GDM1 (cell line): ENCODE measurements at regions not wholly inside any gene's neighbourhood (a gene's known extent, or its start where the extent isn't known, plus 50 kb on each side); places are given as distances from the start of the nearest gene placed in this dataset.
"Not testable (repeated sequence)": the region's sequence is repeated elsewhere in the genome, so short reads cannot be mapped to it uniquely, and the experiment has no call there.

ENCODE experiments used
- DNase-seq: peaks from one replicate; lab custom pipeline; 2025; lab: John Stamatoyannopoulos, UW

DNA sequence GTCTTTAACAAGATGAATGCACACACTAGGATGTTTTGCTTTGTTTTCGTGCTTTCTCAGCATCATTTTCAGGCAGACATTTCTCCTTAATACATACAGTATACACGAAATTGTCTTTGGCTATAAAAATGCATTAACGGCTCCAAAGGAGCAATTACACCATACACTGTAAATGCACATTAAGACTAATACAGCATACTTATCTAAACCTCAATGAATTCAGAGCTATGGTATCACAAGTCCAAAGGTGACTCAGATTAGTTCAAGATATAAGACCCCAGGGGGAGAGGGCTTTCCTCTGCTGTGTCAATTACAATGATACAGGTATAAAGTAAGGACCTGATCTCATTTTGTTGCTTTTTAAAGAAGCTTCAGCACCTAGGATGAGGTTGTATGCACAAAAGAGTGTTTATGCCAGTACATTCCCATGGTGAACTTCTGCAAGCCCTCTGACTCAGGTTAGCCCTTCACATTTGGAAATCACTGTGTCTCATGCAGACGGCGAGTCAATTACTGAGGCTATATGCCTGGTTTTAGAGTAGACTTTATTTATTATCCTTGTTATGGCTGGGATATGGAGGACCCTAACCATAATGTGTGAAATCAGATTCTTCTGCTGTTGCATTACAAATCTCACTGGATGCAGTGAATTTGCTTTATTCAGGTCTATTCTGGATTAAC, 233.3 kb downstream of the ZNF608 start:
- DNase-seq = no peak

DNA sequence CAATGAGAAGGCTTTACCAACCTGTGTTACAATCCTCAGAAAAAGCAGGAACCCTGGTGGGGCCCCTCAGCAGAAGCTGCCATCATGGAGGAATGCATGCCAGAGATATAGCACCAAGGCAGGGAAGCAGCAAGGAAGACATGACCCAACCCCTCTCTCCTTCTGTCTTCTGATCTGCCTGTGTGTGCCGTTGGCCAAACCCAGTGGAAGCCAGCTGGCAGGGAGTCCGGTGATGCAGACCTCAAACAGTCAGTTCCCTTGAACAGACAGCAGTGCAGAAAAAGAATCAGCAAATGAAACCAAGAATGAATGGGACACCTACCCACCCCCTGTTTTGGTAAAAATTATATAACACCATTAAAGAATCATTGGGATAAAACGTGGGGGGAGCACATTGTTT, 234.2 kb downstream of the ZNF608 start:
- DNase-seq = no peak

DNA sequence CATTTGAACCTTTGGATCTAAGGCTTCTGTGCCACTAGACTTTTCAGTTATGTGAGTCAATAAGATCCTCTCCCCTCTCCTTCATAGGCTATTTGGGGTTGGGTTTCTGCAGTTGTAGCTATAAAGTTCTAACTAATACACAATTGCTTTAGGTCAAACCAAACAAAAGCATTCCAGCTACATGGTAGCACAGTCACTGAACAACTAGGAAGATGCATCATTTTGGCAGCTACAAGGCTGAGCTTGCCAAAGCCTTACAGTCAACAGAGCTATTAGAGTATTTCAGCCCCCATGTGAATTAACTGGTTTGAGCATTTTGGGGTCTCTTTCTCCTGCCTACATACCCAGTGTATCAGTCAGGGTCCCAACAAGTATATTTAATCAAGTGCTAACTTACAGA, 234.6 kb downstream of the ZNF608 start:
- no peak for DNase-seq

DNA sequence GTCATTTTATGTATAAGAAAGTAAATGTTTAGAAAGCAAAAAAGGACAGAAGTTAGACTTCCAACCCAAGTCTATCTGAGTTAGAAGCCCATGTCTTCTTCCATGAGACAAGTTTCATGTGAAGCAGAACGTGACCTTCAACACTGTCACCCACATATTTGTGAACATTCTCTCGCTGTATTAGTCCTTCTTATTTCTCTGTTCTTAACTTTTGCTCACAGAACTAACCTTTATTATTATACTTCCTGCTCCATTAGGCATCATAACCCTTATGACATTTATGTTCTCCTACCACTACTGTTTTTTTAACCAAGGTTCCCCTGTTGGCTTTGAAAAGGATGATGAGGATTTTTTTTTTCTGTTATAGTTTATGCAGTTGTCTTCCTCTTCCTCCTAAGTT, 238.8 kb downstream of the ZNF608 start:
- DNase-seq = no peak

DNA sequence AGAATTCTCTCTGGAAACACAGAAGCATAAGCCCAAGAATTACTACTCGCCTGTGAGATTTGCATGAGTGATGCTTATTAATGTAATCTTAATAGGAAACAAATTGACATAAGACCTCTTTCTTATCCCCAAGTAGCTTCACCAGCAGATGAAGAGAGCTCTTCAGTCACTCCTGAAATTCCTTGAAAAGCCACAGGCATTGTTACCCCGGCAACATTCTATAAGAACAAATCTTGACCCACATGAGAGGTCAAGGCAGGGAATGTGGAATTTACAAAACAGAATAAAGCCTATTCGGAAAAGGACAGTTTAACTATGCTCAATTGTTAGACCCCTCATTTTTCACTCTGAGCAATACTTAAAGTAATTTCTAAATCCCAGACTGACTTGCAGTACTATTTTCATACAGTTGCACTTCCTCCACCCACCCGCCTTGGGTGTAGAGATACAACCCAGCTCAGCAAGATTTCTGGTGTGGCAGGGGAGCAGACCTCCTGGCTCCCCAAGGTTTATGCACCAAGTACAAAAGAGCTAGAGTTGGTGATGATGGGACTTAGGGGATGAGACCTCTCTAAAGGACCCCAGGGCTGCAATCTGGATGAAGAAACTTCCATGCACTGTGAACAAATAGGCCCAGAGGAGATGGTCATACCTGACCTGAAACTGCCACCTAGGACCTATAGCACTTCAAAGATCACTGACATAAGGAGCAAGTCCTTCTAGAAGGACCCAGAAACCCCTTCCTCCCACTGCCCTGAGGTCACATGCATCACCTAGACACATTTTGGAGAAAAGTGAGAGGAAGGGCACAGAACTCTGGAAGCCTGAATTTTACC, 242.1 kb downstream of the ZNF608 start:
- DNase-seq = no peak

DNA sequence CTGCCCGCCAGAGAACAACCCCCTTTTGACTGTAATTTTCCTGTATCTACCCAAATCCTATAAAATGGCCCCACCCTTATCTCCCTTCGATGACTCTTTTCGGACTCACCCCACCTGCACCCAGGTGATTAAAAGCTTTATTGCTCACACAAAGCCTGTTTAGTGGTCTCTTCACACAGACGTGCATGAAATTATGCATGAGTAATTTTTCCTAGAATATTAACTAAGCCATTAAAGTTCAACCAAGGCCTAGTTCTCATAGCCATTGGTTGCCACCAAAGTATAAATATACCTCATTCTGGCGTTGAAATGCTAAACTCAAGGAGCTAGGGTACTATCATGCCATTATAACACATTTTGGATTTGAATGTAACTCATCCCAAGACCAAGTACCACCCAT, 243.9 kb downstream of the ZNF608 start:
- DNase-seq = no peak

DNA sequence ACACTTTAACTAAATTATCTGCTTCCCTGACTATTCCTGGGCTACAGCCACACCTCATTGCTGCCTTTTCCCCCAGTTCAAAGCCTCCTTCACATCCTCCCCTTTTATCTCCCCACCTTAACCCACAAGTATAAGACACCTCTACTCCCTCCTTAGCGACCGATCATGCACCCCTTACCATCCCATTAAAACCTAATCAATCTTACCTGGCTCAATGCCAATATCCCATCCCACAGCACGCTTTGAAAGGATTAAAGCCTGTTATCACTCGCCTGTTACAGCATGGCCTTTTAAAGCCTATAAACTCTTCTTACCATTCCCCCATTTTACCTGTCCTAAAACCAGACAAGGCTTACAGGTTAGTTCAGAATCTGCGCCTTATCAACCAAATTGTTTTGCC, 246.6 kb downstream of the ZNF608 start:
- DNase-seq = not testable (repeated sequence)

DNA sequence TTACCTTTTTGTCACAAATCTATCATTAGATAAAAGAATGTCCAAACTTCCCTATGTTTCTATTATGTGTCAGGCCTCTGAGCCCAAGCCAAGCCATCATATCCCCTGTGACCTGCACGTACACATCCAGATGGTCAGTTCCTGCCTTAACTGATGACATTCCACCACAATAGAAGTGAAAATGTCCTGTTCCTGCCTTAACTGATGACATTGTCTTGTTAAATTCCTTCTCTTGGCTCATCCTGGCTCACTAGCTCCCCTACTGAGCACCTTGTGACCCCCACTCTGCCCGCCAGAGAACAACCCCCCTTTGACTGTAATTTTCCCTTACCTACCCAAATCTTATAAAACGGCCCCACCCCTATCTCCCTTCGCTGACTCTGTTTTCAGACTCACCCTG, 249.5 kb downstream of the ZNF608 start:
- not testable (repeated sequence) for DNase-seq

DNA sequence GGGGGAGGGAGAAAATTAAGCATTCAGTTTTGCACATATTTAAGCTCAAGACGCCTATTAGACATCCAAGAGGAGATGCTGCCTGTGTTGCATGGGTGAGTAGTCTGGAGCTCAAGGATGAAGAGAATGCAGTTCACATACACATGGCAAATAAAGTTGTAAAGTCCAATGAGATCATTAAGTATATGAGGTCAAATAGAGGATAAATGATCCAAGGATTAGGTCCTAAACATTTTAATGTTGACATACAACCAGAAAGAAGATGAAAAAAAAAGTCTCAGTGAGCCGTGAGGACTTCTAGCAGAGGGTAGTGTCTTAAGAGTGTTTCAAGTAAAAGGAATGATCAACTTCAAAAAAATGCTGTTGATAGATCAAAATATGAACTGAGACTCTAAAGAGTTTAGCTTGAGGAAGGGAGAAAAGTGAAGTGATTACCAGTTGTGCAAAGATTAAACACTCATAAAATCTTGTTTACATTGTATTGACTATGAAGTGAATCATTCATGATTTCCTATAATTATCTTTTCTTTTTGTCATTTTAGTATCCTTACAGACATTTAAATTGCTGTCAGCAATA, 251.8 kb downstream of the ZNF608 start:
- DNase-seq = no peak

DNA sequence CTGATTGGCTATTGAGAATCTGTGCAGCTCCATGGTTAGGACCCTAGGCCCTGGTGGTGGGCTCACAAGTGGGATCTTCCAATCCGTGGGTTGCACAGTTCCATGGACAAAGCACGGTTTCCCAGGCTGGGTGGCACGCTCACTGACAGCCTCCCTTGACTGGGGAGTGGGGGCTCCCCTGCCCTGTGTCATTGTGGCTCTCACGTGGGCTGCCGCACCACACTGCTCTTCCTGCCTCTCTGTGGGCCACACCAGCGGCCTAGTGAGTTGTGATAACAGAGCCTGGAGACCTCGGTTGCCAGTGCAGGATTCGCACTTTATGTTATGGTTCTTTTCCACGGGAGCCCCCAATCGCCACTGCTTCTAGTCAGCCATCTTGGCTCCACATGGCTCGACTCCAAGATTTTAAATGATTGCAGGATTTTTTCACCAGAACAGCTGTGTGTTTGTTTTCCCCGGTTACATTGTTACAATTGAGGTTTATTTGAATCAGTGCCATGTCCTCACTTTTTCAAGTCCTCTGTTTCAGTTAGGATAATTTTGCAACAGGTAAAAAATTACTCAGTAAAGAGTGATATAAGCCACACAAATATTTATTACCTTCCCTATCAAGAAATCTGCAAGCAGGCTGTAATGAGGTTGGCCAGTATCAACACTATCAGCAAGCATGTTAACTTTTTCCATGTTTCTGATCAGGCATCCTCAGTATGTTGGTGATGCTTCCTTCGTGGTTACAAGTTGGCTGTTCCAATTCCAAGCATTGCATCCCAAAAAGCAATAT, 253.8 kb downstream of the ZNF608 start:
- no peak for DNase-seq

DNA sequence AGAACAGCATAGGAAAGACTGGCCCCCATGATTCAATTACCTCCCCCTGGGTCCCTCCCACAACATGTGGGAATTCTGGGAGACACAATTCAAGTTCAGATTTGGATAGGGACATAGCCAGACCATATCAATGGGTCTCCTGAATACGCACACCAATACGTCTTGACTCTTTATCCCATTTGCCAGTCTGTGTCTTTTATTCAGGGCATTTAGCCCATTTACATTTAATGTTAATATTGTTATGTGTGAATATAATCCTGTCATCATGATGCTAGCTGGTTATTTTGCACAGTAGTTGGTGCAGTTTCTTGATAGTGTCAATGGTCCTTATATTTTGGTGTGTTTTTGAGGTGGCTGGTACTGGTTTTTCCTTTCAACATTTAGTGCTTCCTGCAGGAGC, 256.1 kb downstream of the ZNF608 start:
- not testable (repeated sequence) for DNase-seq

DNA sequence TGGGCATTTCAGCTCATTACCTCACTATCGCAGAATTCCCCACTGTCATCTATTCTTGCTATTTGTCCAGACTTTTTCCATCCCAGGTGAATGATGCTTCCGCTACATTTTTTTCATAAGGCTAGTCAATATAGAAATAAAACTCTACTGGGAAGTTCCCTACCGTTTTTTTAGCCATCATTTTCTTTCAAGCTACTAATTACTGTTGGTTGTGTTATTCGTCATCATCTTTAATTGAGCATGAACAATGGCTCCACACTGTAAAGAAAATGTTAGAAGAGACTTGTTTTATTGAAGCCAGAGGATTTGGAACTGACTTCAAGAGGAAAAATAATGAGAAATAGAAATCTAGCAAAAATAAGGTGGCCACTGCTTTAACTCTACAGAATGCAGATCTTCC, 265.0 kb downstream of the ZNF608 start:
- no peak for DNase-seq

DNA sequence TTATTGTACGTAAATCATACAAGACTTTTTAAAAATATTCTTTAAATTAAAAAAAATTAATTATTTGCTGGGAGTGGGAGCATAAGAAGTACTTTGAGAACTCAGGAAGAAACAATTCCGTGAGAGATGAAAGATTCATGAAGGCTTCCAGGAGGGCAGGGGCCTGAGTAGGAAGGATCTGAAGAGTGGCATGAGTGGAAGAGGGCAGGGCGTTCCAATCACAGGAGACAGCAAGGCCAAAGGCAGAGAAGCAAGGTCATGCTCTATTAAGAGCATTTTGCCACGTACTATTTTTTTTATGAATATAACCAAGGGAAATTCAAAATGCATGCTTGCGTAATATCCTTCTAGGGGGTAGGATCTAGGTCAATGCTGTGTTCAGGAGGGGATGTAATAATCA, 265.5 kb downstream of the ZNF608 start:
- DNase-seq = no peak

DNA sequence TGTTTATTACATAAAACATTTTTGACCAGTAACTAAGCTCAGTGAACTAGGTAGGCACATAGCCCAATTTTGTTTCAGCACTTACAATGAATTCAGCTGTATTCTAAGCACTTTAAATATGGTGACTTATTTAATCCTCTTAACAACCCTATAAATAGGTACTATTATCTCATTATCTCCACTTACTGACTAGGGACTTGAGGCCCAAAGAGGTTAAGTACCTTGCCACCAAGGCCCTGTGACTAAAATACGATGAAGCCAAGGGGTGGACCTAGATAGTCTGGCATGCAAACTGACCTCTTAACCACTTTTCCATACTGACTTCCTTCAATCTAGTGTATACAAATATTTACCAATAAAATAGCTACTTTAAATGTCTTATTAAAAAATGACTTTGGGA, 266.4 kb downstream of the ZNF608 start:
- DNase-seq = no peak

DNA sequence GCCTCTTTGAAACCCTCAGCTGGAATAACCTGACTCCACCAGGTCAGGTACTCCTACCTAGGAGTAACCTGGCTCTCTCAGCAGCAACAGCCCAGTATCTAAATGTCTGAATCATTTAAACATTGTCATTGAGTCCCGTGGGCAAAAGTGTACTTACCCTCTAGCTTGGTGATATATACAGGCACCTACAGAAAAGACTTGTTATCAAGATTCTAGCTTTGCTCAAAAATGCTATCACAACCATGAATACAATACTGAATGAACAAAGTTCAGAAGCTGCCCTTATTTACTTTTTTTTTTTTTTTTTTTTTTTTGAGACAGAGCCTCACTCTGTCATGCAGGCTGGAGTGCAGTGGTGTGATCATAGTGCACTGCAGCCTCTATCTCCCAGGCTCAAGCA, 268.2 kb downstream of the ZNF608 start:
- no peak for DNase-seq

DNA sequence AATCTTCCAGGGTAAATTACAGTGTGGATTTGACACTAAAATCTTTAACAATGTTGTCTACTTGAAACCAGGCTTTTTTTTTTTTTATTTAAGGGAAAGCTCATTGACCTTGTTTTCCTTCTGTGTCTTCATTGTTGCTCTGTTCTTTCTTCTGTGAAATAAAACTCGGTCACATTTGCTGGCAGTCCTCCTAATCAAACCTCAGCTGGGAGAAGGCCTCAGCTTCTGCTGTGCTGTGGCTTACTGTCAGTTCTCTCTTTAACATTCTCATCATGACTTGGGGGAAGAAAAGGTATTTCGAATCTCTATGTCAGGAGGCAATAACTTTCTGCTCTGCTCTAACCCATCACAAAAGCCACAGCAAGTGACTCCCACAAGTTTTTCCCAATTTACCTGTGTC, 268.9 kb downstream of the ZNF608 start:
- DNase-seq = no peak

DNA sequence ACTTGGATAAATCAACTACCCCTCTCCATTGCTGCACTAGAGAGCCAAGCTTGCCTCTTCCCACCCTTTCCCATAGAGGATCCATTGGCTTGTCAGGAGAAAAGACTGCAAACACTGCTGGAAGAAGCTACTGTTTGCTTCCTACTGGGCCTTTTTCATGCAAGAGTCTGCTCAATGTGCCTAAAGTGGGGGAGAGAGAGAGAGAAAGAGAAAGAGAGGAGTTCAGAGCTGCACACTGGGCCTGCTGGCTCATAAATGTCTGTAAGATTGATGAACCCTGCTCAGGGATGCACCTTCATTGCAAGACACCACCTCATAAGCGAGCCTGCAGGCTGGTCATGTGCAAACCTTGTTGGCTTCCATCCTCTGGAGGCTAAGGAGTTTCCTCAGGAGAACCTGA, 269.4 kb downstream of the ZNF608 start:
- no peak for DNase-seq

DNA sequence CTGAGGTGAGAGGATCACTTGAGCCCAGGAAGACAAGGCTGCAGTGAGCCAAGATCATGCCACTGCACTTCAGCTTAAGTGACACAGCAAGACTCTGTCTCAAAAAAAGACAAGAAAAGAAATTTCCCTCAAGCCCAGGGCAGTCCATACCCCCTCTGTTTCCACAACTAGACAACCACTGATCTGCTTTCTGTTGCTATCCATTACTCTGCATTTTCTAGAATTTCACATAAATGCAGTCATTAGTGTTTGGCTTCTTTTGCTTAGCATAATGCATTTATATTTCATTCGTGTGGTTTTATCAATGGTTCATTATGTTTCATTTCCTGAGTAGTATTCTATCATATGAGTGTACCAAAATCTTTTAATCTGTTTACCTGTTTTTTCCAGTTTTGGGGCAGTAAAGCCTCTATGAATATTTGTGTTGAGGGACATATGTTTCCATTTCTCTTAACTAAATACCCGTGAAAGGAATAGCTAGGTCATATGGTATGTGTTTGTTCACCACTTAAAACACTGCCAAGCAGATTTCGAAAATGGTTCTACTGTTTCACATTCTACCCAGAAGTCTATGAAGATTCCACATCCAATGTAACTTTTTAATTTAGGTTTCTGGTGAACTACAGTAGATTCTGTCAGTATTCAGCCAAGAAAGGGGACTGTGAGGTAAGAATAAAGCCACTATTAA, 271.8 kb downstream of the ZNF608 start:
- no peak for DNase-seq

DNA sequence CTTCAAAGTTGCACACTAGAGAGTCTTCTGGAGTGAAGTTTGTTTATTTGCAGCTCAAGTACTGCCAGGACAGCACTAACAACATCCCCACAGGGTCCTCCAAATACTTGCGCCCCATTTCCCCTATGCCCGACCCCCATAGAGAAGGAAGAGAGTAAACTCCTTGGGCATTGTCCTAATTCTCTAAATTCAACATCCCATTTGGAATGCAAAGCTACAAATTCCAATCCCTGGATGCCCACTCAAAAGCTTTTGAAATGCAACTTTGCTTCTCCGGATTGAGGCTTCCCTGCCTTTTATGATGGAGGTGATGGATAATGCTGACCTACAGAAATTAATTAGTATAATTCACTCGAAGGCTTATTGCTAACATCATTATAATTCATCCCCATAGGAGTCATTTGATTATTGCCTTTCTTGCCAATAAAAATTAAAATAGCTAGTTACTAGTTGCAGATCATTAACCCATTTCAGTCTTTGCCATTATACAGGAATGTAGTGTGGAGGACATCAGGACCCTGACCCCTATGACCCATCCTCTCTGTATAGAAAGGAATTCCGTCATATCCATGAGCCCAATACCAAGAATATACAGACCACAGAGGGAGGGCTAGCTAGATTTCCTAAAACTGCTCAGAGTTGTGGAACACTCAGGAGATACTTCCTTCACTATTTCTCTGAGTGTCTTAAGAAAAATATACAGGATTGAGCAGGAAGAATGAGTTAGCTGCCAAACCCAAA, 277.6 kb downstream of the ZNF608 start:
- DNase-seq = no peak

DNA sequence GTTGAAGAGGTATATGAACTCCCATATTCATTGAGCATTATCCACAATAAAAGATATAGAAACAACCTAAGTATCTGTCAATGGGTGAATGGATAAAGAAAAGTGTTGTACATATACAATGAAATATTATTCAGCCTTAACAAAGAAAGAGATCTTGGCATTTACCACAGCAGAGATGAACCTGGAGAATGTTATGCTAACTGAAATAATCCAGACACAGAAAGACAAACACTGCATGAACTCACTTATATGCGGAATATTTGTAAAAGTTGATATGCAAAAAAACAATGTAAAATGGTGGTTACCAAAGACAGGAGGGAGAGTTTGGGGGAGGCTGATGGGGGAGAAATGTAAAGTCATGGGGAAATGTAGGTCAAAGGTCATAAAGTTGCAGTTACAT, 278.7 kb downstream of the ZNF608 start:
- DNase-seq = no peak

DNA sequence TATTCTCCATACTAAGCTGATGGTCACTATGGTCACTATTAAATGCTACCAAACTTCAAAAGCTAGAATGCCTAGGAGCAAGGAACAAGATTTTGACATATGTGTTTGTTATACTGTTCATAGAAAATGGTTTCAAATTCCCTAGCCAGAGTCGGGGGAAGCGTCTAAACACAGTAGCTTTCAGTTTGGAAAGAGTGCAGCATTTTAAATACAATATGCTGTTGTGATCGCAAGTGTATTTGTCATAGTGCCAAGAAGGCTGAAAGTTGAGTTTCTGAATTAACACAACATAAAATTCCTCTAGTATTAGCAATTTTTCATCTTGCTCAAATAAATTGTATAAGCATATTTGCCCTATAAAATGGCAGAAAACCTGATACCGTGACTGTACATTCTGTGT, 280.4 kb downstream of the ZNF608 start:
- no peak for DNase-seq
